ENCODE measurements at regions not wholly inside any gene's neighbourhood (a gene's known extent, or its start where the extent isn't known, plus 50 kb on each side); places are given as distances from the start of the nearest gene placed in this dataset.

GRCh38 chr12:92552412-92553108, 150.2 kb upstream of the PLEKHG7 start:
- DNase-seq, result no peak

GRCh38 chr12:92551853-92552397, 150.9 kb upstream of the PLEKHG7 start:
- DNase-seq, result no peak

GRCh38 chr12:92551210-92551609, 151.6 kb upstream of the PLEKHG7 start:
- no peak for DNase-seq

- no peak for DNase-seq
Observed at GRCh38 chr12:92550661-92551060, 152.1 kb upstream of the PLEKHG7 start.

GRCh38 chr12:92550254-92550653, 152.5 kb upstream of the PLEKHG7 start:
- DNase-seq, result no peak

- DNase-seq, result no peak
Observed at GRCh38 chr12:92549516-92549915, 153.3 kb upstream of the PLEKHG7 start.

GRCh38 chr12:92547906-92548305, 154.9 kb upstream of the PLEKHG7 start:
- no peak for DNase-seq

GRCh38 chr12:92547420-92547819, 155.4 kb upstream of the PLEKHG7 start:
- DNase-seq, result no peak

GRCh38 chr12:92546635-92547348, 156.0 kb upstream of the PLEKHG7 start:
- no peak for DNase-seq

- DNase-seq, result no peak
Observed at GRCh38 chr12:92546259-92546634, 156.5 kb upstream of the PLEKHG7 start.

GRCh38 chr12:92544322-92544721, 158.5 kb upstream of the PLEKHG7 start:
- no peak for DNase-seq

- no peak for DNase-seq
Observed at GRCh38 chr12:92543840-92544239, 158.9 kb upstream of the PLEKHG7 start.

- DNase-seq, result peak; percentile 82
Observed at GRCh38 chr12:92543359-92543758, 159.4 kb upstream of the PLEKHG7 start.

GRCh38 chr12:92541731-92542130, 161.1 kb upstream of the PLEKHG7 start:
- DNase-seq, result no peak

- no peak for DNase-seq
Observed at GRCh38 chr12:92540782-92541423, 161.9 kb upstream of the PLEKHG7 start.

- peak; percentile 34 for DNase-seq
Observed at GRCh38 chr12:92539976-92540781, 162.6 kb upstream of the PLEKHG7 start.

GRCh38 chr12:92539110-92539749, 163.6 kb upstream of the PLEKHG7 start:
- no peak for DNase-seq

GRCh38 chr12:92537290-92537960, 165.4 kb upstream of the PLEKHG7 start:
- no peak for DNase-seq

- DNase-seq, result no peak
Observed at GRCh38 chr12:92535961-92536360, 166.8 kb upstream of the PLEKHG7 start.

- DNase-seq, result no peak
Observed at GRCh38 chr12:92533280-92533890, 169.4 kb upstream of the PLEKHG7 start.

GRCh38 chr12:92530706-92531105, 172.1 kb upstream of the PLEKHG7 start:
- no peak for DNase-seq
